NCI-H1930 (cell line): ENCODE measurements at regions not wholly inside any gene's neighbourhood (a gene's known extent, or its start where the extent isn't known, plus 50 kb on each side); places are given as distances from the start of the nearest gene placed in this dataset.
"Not testable (repeated sequence)": the region's sequence is repeated elsewhere in the genome, so short reads cannot be mapped to it uniquely, and the experiment has no call there.

Source experiments
- DNase-seq, 2 experiments: peaks; one replicate each; lab custom pipeline; 2025; lab: John Stamatoyannopoulos, UW

DNA sequence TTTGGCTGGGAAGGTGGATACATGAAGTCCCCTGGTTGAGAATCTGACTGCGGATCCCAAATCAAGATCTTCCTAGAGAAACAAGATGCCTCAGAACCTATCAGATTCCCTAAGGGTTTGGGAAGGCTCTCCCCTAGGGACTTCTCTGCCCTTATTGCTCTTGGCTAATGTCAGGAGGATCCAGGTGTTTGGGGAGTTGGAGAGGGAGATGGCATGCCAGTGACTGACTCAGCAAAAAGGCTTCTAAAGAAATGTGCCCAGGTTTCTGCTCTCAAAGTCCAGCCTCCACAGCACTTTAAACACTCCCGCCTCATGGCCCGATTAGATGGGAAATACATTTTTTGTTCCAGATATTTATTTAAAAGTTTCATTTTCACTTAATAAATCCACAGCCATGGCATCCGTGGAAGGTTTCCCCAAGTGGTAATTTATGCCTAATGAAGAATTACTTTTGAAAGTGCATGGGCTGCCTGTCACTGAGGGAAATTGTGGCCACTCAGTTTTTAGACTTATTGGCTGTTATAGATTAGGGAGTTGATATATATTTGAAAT is 156.4 kb downstream of the OSR1 start:
- no peak for DNase-seq

DNA sequence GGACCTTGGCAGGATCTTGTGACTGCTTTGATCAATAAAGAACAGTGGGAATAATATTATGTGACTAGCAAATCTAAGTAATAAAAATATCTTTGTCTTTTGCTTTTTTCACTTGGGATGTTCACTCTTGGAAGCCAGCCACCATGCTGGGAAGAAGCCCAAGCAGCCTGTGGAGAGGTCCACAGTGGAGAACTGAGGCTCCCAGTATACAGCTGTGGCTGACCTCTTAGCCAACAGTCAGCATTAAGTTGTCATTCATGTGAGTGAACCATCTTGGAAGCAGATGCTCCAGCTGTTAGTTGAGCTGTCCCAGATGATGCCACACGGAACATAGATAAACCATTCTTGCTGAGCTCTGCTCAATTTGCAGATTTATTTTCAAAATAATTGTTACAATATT is 160.0 kb downstream of the OSR1 start:
- DNase-seq: no peak

GRCh38 chr2:19195661-19196060 is 162.8 kb downstream of the OSR1 start:
- DNase-seq: no peak

DNA sequence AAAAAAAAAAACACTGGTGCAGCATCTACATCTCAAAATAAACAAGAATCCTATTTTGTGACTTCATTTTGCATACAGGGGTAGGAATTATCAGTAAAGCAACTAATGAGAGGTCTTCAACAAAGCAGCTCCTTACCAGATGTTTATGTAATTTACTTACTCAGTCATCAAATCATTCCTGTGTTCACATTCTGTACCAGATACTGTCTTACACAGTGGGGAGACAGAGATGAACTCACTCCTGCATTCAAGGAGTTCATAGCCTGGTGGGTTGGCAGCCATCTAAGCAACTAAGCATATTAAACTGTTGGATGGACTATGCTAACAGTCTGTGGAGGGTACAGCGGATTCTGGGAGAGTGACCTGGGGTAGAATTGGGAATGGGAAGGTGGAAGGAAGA is 169.0 kb downstream of the OSR1 start:
- DNase-seq: no peak

DNA sequence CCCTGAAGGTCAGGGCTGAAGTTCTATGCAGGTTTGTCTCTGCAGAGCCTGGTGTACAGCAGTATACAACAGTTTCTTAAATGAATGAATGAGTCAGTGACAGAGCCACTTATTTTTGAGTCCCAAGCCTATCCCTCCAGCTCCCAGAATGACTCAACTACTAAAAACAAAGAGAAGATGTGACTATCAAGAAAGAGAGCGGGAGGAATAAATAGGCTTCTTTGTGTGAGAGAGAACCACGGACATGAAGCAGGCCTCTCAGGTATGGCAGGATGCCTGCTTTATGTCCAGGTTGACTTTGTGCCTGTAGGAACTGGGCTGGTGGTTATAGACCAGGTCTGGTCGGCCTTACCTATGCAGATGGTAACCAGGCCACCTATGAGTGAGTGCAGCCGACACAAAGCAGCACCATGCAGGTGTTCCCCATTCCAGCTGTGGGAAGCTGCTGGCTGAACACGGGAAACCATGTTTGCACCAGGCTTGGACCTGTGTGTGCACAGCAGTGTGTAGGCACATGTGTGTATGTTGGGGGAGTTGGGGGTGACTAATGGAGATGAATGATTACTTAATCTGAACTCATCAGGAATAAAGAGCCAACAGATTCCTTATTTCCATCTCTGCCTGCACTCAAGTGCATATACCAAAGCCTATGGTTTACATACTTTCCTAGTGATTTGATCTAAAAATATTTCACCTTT is 171.0 kb downstream of the OSR1 start:
- no peak for DNase-seq

DNA sequence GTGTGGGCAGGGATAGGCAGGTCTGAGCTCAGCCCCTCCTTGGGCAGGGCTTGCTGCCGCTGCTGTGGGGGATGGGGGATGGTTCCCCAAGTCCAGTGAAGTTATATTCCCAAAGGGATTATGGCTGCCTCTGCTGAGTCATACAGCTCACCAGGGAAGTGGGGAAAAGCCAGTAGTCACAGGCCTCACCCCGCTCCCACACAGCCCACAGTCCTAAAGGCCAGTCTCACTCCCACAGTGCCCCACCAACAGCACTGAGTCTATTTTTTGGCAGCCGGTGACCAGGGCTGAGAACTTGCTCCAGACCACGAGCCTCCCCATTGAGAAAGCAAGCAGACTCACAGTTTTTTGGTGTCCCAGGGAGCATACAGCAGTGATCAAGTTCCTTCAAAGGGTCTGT is 173.3 kb downstream of the OSR1 start:
- DNase-seq: no peak

DNA sequence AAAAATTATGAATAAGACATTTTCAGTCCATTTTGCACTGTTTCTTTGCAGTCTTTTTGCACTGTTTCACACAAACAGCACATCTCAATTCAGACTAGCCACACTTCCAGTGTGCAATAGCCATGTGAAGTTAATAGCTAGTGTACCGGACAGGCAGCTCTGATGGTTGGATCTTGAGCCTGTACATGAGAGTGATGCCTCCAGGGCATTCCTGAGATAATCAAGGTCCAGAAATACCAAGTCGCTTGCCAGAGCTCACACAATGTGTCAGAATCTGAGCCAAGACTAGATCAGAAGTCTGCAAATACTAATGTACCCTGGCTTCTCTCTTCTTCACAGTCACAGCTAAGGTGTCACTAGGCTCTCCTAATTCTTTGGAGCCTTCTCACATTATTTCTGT is 180.2 kb downstream of the OSR1 start:
- DNase-seq: no peak

DNA sequence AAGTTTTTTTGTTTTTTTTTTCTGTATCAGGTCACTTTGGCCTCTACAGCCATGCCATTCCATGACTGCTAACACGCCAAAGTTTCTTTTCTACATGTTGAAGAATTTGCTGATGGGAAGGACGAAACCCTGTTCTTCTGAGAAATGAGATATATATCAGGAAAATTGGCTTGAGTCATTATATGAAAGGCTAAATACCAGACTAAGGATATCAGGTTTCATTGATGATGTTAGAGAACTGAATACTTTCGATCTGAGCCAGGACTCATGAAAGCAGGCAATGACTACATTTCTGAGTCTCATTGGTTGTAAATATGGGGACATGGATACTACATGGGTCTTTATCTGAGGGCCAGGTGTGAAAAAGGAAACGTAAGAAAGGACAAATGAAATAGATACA is 181.4 kb downstream of the OSR1 start:
- no peak for DNase-seq

DNA sequence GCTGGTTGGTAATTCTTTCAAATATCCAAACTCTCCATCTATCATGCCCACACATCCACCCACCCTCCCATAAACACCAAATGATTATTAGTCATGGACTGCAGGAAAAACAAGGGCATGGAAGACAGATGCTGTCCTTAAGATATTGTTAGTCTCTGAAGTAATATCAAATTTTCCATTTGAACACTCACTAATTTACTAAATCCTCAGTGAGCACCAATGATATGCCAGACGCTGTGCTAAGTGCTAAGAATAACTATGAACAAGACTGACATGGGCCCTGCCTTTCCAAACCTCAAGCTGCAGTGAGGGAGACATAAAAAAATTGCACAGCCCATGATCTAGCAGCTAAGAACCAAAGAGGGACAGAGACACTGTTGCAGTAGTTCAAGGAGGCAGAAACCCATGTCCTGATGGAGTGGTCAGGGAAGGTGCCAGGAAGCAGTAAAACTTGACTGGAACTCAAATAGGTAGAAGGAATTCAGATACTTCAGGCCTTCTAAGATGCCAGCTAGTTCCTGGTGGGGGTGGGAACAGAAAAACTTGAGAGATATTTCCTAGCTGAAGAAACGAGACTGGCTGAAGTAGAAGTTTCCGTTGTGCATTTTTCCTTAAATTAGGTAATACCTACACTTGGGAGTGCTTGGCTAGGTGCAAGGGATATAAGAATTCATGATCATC is 182.1 kb downstream of the OSR1 start:
- DNase-seq: no peak

DNA sequence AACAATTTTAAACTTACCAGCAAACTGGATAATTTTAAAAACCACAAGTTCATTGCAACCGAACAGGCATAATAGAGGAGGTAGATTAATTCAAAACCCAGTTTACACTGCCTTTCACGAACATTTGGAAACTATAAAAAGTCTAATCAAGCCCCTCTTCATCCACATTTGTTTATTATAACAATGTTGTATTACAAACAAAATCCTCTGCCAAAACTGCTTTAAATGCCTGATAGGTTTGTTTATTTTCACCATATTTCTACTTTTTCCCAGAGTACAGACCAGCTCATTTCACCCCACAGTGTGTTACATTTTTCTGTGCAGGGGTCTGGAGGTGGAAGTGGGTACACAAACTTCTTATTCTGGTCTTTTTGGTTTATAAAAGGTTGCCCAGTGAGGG is 184.2 kb downstream of the OSR1 start:
- DNase-seq: no peak

- no peak for DNase-seq
These were observed 187.0 kb downstream of the OSR1 start for GRCh38 chr2:19171409-19171808.

DNA sequence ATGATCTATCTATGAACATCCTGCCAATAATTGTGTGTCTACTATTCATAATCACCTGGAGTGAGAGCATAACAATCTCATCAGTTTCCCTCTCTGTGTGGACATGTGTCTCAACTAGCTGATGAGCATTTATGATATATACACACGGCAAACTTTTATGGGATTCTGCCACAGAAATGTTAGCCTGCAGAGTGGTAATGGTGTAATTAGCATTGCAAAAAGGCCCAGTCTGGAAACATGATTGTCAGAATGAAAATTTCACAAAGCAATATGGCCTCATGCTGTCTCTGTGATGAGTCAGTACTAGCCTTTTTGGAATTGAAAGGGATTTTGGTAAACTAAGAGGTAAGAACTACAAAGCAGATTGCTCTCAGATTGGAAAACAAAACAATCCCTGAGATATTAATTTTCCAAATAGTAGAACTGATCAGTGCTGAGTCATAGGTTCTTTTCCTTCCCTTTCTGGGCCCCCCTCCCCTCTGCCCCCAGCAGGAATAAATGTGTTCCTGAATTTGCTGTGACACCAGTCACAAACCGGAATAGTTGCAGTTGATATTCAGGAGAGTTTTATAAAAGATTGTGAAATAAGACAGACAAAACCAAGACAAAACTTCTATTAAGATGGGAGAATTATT is 189.2 kb downstream of the OSR1 start:
- DNase-seq: no peak

- DNase-seq: not testable (repeated sequence)
These were observed 194.3 kb downstream of the OSR1 start for GRCh38 chr2:19164099-19164498.

GRCh38 chr2:19158896-19159295 is 199.5 kb downstream of the OSR1 start:
- DNase-seq: no peak

- no peak for DNase-seq
These were observed 200.2 kb downstream of the OSR1 start for GRCh38 chr2:19158211-19158610.

GRCh38 chr2:19156646-19157045 is 201.8 kb downstream of the OSR1 start:
- no peak for DNase-seq

DNA sequence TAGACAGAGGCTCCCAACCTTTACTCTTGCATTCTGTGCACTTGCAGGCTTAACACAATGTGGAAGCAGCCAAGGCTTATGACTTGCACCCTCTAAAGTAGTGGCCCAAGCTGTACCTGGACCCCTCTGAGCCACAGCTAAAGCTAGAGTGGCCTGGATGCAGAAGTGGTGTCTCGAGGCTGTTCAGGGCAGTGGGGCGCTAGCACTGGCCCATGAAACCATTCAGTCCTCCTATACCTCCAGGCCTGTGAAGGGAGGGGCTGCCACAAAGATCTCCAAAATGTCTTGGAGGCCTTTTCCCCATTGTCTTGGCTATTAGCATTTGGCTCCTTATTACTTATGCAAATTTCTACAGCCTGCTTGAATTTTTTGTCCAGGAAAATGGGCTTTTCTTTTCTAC is 207.7 kb downstream of the OSR1 start:
- DNase-seq: no peak

GRCh38 chr2:19146867-19147266 is 211.6 kb downstream of the OSR1 start:
- DNase-seq: no peak

- no peak for DNase-seq
These were observed 217.0 kb downstream of the OSR1 start for GRCh38 chr2:19141234-19142004.

- no peak for DNase-seq
These were observed 217.8 kb downstream of the OSR1 start for GRCh38 chr2:19140463-19141208.

GRCh38 chr2:19139386-19139785 is 219.0 kb downstream of the OSR1 start:
- DNase-seq: no peak
